Type B pancreatic cell (in vitro differentiated cells): ENCODE measurements at regions not wholly inside any gene's neighbourhood (a gene's known extent, or its start where the extent isn't known, plus 50 kb on each side); places are given as distances from the start of the nearest gene placed in this dataset.

Experiments
- DNase-seq: peaks from one replicate; pipeline ENCODE4 v3.0.0; 2021; ENCODE audit warnings: mixed read lengths; ENCODE audit not compliant: unreplicated experiment; ENCODE audit errors: extremely low spot score
- H3K27ac Mint-ChIP-seq: 2 replicates; pipeline ENCODE4 v1.8.0; 2021; ENCODE audit warnings: mild to moderate bottlenecking, mixed read lengths
- H3K27me3 Mint-ChIP-seq: 2 replicates; pipeline ENCODE4 v1.8.0; 2021; ENCODE audit warnings: mixed read lengths
- H3K36me3 Mint-ChIP-seq: 2 replicates; pipeline ENCODE4 v1.8.0; 2021; ENCODE audit warnings: mixed read lengths
- H3K4me1 Mint-ChIP-seq: one replicate; pipeline ENCODE4 v1.8.0; 2021; ENCODE audit warnings: mixed read lengths; ENCODE audit not compliant: unreplicated experiment
- H3K4me3 Mint-ChIP-seq: 2 replicates; pipeline ENCODE4 v1.8.0; 2021; ENCODE audit warnings: mild to moderate bottlenecking, mixed read lengths
- H3K9me3 Mint-ChIP-seq: 2 replicates; pipeline ENCODE4 v1.8.0; 2021; ENCODE audit warnings: mixed read lengths
- TF ChIP-seq, protein P1 (sequence below): fragments of 200-600 bp; sonication (generic); conservative IDR thresholded peaks from 2 replicates; pipeline ENCODE4 v1.5.0; 2021; ENCODE audit warnings: antibody characterized with exemption, mild to moderate bottlenecking

DNA sequence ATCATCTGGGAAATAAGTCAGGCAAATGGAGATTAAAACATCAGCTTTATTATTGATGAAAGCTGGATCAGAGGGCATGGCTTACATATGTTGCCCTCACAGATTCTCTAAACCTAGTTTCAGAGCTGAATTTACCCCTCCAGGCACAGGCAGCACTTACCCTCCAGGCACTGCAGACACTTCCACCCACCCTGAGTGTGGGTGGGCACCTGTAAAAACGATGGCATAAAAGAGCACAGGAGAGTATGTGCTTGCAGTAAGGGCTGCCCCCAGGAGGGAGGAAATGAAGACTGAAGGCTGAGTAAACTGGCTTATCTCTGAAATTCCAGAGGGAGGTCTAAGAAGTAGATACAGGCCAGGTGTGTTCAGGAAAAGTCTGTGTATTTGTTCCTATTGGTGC, 185.0 kb upstream of the HTR2A start:
- H3K4me3 Mint-ChIP-seq = no peak overlapping the region
- H3K27ac Mint-ChIP-seq = no peak overlapping the region
- H3K27me3 Mint-ChIP-seq = no peaks in the 10 kb centered on the region
- H3K9me3 Mint-ChIP-seq = peaks cover 3% of the 10 kb centered on the region
- H3K4me1 Mint-ChIP-seq = no peaks in the 10 kb centered on the region
- H3K36me3 Mint-ChIP-seq = no peaks in the 10 kb centered on the region
- DNase-seq = no peak
- TF ChIP-seq, protein P1, sequence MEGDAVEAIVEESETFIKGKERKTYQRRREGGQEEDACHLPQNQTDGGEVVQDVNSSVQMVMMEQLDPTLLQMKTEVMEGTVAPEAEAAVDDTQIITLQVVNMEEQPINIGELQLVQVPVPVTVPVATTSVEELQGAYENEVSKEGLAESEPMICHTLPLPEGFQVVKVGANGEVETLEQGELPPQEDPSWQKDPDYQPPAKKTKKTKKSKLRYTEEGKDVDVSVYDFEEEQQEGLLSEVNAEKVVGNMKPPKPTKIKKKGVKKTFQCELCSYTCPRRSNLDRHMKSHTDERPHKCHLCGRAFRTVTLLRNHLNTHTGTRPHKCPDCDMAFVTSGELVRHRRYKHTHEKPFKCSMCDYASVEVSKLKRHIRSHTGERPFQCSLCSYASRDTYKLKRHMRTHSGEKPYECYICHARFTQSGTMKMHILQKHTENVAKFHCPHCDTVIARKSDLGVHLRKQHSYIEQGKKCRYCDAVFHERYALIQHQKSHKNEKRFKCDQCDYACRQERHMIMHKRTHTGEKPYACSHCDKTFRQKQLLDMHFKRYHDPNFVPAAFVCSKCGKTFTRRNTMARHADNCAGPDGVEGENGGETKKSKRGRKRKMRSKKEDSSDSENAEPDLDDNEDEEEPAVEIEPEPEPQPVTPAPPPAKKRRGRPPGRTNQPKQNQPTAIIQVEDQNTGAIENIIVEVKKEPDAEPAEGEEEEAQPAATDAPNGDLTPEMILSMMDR = no peak

DNA sequence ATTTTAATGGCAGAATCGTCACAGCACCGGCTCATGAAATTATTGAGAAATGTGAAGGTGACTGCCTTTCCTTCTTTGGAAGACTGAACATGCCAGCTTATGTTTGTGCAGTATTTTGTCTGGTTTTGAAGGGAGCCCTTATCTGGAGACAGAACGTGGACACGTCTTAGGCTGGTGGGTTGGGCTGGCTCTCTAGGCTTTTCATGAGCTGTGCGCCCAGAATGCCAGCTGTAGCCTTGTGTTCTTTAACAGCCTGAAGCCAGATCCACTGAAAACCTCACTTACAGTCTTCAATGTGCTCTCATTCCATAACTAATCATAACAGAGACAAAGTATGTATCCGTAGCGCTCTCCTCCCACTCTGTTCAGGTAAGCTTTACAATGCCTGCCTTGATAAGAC, 184.4 kb upstream of the HTR2A start:
- H3K9me3 Mint-ChIP-seq = peaks cover 3% of the 10 kb centered on the region
- no peak overlapping the region for H3K4me3 Mint-ChIP-seq
- TF ChIP-seq, protein P1 = no peak
- H3K4me1 Mint-ChIP-seq = no peaks in the 10 kb centered on the region
- no peak for DNase-seq
- no peak overlapping the region for H3K27ac Mint-ChIP-seq
- H3K27me3 Mint-ChIP-seq = no peaks in the 10 kb centered on the region
- no peaks in the 10 kb centered on the region for H3K36me3 Mint-ChIP-seq

DNA sequence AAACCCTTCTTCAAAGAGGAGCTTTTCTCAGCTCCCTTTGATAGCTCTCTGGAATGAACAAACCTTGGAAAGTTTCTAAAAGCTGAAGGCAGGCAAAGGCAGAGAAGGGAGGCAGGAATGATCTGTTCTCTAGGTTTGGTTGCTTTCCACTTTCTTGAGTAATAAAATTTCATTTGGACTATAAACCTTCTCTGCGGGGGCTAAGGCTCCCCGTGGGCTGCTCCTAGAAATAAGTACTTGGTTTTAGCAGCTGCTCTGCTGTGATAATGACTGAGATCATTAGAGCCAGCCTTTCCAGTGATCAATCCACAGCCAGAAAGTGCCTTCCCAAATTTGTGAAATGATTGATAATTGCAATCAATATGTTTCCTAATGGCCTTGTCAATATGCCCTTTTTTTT, 183.8 kb upstream of the HTR2A start:
- Mint-ChIP-seq H3K4me1 (no peaks in the 10 kb centered on the region), H3K36me3 (no peaks in the 10 kb centered on the region)
- TF ChIP-seq, protein P1 = no peak

DNA sequence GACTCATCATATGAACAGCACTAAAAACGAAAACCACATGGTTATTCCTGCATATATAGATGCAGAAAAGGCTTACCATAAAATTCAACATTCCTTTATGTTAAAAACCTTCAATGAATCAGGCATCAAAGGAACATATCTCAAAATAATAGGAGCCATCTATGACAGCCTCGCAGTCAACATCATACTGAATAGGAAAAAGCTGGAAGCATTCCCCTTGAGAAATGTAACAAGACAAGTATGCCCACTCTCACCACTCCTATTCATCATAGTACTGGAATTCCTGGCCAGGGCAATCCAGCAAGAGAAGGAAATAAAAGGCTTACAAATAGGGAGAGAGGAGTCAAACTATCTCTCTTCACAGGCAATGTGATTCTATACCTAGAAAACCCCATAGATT, 179.6 kb upstream of the HTR2A start:
- TF ChIP-seq, protein P1 = no peak
- H3K9me3 Mint-ChIP-seq = peaks cover 9% of the 10 kb centered on the region
- H3K4me3 Mint-ChIP-seq = no peak overlapping the region
- no peaks in the 10 kb centered on the region for H3K4me1 Mint-ChIP-seq
- no peaks in the 10 kb centered on the region for H3K27me3 Mint-ChIP-seq
- DNase-seq = no peak
- no peak overlapping the region for H3K27ac Mint-ChIP-seq
- peaks cover 3% of the 10 kb centered on the region for H3K36me3 Mint-ChIP-seq

More for the DNA sequence above, 183.8 kb upstream of the HTR2A start:
- Mint-ChIP-seq H3K9me3 (peaks cover 3% of the 10 kb centered on the region), H3K4me3 (no peak overlapping the region), H3K27ac (no peak overlapping the region), H3K27me3 (no peaks in the 10 kb centered on the region)
- DNase-seq = no peak

DNA sequence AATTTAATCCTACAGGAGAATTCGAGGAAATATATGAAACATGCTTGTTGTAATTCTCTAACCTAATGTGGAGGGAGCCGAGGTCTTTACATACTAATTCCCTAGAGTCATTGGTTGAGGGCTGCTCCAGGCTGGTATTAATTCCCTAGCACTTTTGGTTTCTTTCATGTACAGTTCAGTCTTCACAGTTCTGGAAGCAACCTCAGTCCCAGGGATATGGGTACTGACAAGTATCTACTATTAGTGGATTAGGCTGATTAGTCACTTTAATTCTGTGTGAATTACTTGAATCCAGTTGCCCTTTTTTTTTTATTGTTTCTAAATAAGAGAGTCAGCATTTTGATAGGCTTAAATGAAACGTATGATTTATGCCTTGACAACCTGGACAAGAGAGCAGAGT, 172.3 kb upstream of the HTR2A start:
- no peak for DNase-seq
- H3K4me3 Mint-ChIP-seq = no peak overlapping the region
- no peaks in the 10 kb centered on the region for H3K9me3 Mint-ChIP-seq
- TF ChIP-seq, protein P1 = no peak
- peaks cover under 1% of the 10 kb centered on the region for H3K36me3 Mint-ChIP-seq
- H3K27me3 Mint-ChIP-seq = no peaks in the 10 kb centered on the region
- no peaks in the 10 kb centered on the region for H3K4me1 Mint-ChIP-seq
- no peak overlapping the region for H3K27ac Mint-ChIP-seq

DNA sequence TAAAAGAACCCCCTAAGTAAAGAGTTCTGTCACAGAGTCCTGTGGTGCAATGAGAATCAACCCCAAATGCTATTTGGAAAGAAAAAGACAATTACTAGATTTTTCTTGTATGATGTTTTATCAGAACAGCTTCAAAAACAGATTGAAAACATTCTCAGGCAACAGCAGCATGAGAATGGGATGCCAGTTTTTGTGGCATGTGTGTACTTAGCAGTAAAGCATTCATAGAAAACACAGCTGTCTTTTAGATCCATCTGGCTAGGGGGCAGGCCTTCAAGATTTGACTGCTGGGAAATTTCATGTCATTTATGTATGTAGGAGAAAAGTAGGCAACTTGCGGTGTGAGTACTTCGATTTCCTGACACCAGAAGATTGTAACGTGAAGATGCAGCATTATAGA, 170.5 kb upstream of the HTR2A start:
- TF ChIP-seq, protein P1 = no peak
- no peak overlapping the region for H3K27ac Mint-ChIP-seq
- H3K27me3 Mint-ChIP-seq = no peaks in the 10 kb centered on the region
- no peaks in the 10 kb centered on the region for H3K4me1 Mint-ChIP-seq
- no peak overlapping the region for H3K4me3 Mint-ChIP-seq
- no peaks in the 10 kb centered on the region for H3K36me3 Mint-ChIP-seq
- DNase-seq = no peak
- H3K9me3 Mint-ChIP-seq = peaks cover 6% of the 10 kb centered on the region
